ENCODE measurements at regions not wholly inside any gene's neighbourhood (a gene's known extent, or its start where the extent isn't known, plus 50 kb on each side); places are given as distances from the start of the nearest gene placed in this dataset.

DNA sequence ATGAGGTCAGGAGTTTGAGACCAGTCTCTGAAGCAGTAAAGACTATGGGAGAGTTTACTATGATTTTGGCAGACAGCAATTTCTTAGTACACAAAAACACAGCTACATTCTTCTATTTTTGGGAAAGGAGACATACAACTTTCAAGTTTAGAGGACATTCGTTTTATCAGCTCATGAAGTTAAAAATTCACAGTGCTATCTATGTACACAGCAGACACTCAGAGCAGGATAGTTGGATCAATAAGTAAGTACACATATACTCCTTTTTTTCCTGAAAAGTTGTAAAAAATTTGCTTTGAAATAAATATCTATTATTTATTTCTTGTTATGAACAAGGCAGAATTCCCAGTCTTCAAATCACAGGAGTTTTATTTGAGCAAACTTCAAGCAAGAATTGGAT lies 159.7 kb downstream of the SERPINI1 start:
- no peak for DNase-seq (ENCODE audit: low spot score)

GRCh38 chr3:167892205-167892604 lies 156.7 kb downstream of the SERPINI1 start:
- no peak for DNase-seq (ENCODE audit: low spot score)

DNA sequence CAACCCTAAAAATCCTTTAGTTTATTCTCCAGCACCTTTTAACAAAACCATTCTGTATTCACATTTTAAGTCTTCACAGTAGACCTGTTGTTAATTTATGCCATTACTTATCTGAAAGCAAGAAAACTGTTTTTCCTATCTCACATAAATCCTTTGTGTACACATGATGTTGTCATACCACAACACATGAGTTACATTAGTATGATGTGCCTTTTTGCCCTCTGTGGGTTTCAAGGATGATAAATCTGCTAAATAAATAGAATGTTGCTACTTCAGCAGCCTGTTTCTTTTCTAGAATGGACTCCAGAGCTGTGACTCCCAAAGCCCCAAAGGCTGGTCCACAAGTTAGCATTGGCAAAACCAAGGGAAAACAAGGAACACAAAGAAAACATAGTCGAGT lies 151.6 kb downstream of the SERPINI1 start:
- DNase-seq (ENCODE audit: low spot score): no peak

DNA sequence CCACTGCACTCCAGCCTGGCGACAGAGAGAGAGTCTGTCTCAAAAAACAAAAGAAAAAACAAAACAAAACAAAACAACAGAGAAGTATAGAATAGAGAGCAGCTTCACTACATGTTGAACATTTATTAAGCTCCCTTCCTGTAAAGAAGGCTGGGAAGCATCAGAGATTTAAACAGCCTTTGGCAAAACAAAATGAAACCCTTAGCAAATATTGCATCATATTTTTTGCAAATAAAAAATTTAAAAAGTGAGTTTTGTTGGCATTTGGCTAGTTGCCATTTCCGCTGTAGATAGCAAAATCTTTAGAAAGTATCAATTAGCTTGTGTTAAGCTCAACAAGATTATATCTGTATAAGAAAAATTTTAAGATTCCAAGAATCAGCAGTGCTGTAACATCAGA lies 151.2 kb downstream of the SERPINI1 start:
- DNase-seq (ENCODE audit: low spot score): no peak

- no peak for DNase-seq (ENCODE audit: low spot score)
These were observed 149.8 kb downstream of the SERPINI1 start for GRCh38 chr3:167885277-167885676.

- DNase-seq (ENCODE audit: low spot score): no peak
These were observed 149.0 kb downstream of the SERPINI1 start for GRCh38 chr3:167884481-167884880.

- no peak for DNase-seq (ENCODE audit: low spot score)
These were observed 147.9 kb downstream of the SERPINI1 start for GRCh38 chr3:167883452-167883851.

DNA sequence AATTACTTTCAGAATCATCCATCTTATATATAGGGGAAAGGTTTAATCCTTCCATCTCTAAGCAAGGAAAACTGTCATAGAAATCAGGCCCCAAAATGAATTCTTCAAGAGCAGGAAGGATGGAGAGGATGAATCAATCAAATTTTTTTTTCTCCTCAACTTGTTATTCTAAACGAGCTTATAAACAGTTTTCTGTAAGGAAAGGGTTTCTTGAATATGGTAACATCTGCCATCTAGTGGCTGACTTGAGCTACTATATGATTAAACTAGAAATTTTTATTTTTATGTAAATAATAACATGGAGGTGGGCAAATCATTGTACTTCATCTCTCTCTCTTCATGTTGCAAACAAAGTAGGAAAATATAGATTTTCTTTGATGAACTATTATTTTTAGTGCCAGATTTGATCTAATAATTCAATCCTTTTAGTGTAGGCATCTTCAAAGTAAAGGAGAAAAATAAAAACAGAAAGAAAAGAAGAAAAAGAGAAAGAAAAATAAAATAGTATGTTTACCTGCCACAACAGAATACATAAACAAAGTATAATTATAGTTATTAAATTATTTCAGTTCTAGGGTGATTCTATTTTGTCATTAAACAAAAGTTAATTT lies 146.6 kb downstream of the SERPINI1 start:
- DNase-seq (ENCODE audit: low spot score): peak; percentile 63

DNA sequence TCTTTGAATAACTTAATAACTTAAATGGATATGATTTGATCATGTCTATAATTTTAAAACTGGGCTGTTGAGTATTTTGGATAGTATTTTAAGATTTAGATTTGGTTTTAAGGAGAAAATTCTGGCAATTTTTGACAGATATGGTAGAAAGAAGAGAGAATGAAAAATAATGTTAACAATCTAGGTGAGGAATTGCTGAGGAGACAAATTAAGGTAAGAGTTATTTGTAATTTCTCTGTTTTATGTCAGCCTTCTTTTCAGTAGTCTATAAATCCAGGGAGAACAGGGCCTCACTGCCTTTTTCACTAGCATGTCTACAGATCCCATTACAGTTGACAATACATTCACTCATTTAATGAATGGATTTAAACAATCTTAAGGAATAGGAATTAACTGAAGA lies 144.7 kb downstream of the SERPINI1 start:
- no peak for DNase-seq (ENCODE audit: low spot score)

DNA sequence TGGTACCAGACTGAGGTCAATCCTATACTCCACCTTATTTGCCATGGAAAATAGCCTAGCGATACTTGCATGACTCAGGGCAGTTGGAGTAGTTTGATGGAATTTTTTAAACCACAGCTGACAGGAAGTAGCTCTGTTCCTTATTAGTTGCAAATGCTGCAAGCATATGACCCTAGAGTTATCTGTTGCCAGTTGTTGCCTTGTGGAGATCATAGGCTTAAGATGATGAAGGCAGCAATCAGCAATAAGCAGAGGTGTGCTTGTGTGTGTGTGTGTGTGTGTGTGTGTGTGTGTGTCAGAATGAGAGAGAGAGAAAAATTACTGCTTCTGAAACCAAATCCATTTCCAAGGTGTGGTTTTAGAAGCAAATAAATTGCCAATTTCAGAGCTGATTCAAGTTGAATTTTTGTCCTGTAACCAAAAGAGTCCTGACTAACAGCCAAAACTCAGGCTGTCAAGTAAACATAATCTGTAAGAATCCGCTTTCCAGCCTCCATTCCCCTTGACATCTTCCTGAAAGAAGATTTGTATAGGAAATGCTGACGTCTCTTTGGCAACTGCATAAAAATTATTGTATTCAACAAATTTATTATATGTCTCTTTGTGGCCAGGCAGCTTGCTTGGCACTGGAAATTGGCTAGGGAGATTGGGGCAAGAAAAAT lies 141.2 kb downstream of the SERPINI1 start:
- DNase-seq (ENCODE audit: low spot score): no peak

All from cerebellar cortex (tissue), 1 donor.